NCI-H2081 (cell line): ENCODE measurements at regions not wholly inside any gene's neighbourhood (a gene's known extent, or its start where the extent isn't known, plus 50 kb on each side); places are given as distances from the start of the nearest gene placed in this dataset.
A peak's percentile ranks its signal among the peaks of the same experiment; 100 is the strongest.
"Not testable (repeated sequence)": the region's sequence is repeated elsewhere in the genome, so short reads cannot be mapped to it uniquely, and the experiment has no call there.

ENCODE experiments used
- DNase-seq, 2 experiments: peaks; one replicate each; lab custom pipeline; 2025; lab: John Stamatoyannopoulos, UW

GRCh38 chr3:106022913-106023312 is 154.1 kb upstream of the CBLB start:
- DNase-seq, result no peak

DNA sequence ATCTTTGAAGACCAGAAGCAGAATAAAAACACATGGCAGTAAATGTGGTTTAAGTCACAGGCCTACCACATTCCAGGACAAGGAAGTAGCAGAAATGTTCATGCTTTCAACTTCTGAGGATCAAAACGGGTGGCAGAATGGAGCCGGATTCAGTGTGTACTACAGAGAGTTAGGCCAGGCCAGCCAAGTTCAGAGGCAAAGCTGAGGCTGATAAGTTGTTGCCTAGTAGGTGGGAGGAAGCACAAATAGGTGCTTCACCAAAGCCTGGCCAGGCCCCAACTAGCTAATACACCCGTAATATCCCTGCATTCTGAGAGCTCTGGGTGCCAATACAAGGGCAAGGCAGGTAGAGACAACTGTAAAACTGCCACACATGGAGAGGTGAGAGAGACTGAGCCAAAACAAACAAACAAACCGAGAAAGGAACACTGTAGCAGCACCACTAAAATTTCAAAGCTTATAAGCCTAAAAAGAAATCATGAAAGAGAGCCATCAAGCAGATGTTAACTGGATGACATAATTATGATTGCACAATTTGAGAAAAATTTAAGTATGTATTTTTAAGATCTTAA is 156.4 kb upstream of the CBLB start:
- DNase-seq, result peak; percentile 67 to 93

DNA sequence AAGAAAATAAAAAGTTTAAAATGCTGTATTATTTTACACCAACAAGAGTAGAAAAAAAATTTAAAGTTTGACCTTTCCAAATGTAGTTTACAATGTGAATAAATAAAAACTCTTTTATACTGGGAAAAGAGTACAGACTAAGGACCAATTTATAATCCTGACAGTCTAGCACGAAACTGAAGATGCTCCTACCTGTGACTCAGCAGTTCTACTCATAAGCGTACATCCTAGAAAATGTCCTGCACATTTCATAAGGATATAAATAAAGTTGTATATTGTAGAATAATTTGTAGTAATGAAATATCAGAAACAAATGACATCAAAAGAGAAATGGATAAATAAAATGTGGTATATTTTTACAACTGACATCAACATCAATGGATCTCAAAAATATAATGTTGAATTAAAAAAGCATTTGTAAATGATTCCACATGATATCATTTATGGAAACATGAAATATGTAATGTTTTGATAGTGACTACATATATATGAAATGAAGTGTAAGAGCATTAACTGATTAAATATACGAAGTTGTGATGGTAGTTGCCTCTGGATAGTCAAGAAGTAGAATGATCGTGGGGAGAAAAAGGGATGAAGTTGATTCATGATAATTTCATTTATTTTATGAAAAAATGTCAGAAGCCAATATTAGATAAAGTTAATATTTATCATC is 161.3 kb upstream of the CBLB start:
- DNase-seq, result no peak

- DNase-seq, result no peak
Observed at GRCh38 chr3:106030627-106030963, 161.8 kb upstream of the CBLB start.

- no peak for DNase-seq
Observed at GRCh38 chr3:106032479-106032878, 163.7 kb upstream of the CBLB start.

DNA sequence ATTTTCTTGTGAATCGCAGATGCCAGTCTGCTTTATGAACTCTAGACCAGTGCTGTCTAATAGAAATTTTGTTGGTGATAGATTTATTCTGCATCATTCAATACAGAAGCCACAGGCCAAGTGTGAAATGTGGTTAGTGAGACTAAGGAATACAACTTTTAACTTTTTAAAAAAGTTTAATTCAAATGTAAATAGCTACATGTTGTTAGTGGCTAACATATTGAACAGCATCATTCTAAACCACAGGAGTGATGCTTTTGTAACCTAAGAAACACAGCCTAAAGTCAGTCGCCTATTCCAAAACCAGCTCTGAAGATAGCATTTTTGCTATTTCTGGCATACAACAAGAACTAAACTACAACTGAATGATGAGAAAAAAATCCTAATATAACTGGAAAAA is 164.8 kb upstream of the CBLB start:
- no peak for DNase-seq

DNA sequence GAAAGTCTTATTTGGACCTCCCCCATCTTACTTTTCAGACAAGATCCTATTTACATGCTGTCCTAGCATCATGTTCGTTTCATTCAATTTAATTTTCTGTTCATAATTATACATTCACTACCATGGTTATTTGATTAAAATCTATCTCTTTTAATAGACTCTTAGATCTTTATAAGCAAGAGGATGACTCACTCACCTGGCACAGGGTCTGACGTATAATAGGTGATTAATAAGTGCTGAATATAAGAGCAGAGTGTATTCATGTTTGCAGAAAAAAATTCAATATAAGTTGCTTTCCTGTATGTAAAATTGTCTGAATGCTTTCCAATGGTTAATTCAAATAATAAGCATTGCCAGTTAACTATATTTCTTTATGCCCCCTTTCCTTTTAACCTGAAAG is 165.5 kb upstream of the CBLB start:
- no peak for DNase-seq

DNA sequence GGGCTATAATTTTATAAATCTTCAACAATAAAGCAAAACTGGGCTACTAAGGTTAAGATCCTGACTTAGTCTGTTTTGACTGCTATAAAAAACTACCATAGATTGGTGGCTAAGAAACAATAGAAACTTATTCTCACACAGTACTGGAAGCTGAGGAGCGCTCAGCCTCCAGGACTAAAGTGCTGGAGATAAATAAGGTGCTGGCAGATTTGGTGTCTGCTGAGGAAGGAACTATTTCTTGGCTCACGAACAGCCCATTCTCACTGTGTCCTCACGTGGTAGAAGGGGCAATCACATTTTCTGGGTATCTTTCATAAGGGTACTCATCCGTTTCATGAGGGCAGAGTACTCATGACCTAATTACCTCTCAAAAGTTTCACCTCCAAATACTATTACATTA is 166.8 kb upstream of the CBLB start:
- no peak for DNase-seq

GRCh38 chr3:106036696-106037095 is 167.9 kb upstream of the CBLB start:
- no peak for DNase-seq

- no peak for DNase-seq
Observed at GRCh38 chr3:106047221-106047620, 178.4 kb upstream of the CBLB start.

- DNase-seq, result no peak
Observed at GRCh38 chr3:106048946-106049481, 180.2 kb upstream of the CBLB start.

GRCh38 chr3:106049821-106050220 is 181.0 kb upstream of the CBLB start:
- no peak for DNase-seq

GRCh38 chr3:106056931-106057330 is 188.1 kb upstream of the CBLB start:
- no peak for DNase-seq

DNA sequence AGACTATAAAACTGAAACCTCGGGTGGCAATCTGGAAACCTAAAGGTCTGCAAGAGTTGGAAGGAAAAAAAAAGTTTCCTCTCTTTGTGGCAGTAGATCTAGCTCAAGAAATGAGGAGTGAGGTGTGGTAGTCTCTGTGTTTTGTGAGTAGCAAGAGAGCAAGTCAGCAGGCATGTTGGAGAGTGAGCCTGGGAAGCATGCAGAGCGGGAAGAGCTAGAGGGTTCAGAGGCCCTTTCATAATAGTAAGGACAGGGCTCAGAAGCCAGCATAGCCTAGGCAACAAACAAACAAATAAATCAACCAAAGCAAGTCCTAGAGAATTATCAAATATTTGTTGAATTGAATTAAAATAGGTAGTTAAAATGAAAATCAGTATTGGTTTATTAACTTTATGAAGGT is 189.7 kb upstream of the CBLB start:
- DNase-seq, result no peak

GRCh38 chr3:106059953-106060517 is 191.2 kb upstream of the CBLB start:
- DNase-seq, result no peak

GRCh38 chr3:106063909-106064308 is 195.1 kb upstream of the CBLB start:
- no peak for DNase-seq

GRCh38 chr3:106065831-106066230 is 197.0 kb upstream of the CBLB start:
- DNase-seq, result peak in 1 of 2 experiments; percentile 22

GRCh38 chr3:106067711-106068110 is 198.9 kb upstream of the CBLB start:
- DNase-seq, result no peak

DNA sequence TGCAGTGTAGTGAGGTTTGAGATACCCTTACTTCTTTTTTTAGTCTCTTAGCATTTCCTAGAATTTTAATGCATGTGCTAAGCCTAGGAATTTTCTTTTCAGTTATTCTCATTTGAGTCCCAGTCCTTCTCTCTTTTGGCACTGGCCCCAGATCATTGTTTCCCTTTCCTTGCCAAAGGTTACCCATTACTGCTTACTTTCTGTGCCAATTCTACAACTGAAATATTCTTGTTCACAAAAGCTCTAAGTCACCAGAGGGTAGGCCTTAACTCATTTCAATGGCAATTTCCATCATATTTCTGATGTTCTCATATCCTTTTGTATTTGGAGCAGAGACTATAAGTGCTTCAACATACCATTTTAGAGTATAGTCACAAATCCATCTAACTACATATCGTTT is 199.6 kb upstream of the CBLB start:
- no peak for DNase-seq

DNA sequence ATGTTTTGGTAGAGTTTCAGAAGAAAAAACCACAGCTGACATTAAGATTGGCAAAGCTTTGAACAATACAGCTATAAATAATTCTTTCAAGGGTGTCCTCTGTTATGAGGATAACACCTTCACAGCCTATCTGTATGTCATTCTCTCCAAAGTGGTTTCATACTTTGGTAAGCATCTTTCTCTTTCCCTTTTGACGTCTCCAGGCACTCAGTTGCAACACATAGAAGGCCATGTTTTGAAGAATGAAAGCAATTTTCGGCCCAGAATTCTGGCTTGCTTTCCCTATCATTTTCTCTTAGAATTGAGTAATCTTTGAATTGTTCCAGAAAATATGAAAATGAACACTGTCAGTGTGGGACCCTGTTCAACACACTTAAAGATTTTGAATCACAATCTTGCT is 200.0 kb upstream of the CBLB start:
- no peak for DNase-seq

DNA sequence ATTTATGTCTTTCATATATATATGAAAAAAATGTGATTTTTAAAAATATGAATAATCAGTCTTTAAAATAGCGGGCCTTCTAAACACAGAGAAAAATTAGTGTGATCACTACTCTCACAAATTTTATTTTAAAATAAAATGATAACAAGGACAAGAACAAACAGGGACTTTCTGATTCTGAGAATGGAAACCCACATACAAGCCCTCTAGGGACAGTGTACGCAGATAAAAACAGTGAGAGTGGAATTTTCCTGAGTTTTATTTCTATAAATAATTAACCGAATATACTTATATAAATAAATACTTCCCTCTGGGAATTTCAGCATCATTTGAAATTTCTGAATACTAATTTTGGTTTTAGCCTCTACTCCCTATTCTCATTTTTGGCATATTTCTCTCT is 201.4 kb upstream of the CBLB start:
- DNase-seq, result no peak

DNA sequence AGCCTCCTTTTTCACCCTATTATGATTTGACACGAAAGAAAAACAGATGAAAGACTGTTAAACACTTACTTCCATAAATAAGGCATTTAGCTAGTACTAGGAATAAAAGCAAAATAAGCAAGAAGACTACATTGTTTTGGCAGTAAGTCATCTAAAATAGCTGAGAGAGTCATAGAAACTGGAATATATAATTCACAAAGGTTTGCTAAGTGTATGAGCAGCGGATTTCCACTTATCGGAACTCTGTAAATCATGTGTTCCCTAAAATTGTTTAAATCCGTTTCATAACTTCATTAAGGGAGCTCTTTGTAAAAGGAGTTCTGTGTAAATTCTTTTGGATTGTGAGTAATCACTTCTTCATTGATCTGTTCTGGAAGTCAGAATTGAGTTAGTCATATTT is 202.5 kb upstream of the CBLB start:
- no peak for DNase-seq

GRCh38 chr3:106072596-106072995 is 203.8 kb upstream of the CBLB start:
- not testable (repeated sequence) for DNase-seq

- DNase-seq, result not testable (repeated sequence)
Observed at GRCh38 chr3:106073806-106074205, 205.0 kb upstream of the CBLB start.
